Caki2 (cell line): ENCODE measurements at regions not wholly inside any gene's neighbourhood (a gene's known extent, or its start where the extent isn't known, plus 50 kb on each side); places are given as distances from the start of the nearest gene placed in this dataset.
A peak's percentile ranks its signal among the peaks of the same experiment; 100 is the strongest.

Experiments used
- DNase-seq: peaks from one replicate; pipeline ENCODE4 v3.0.0-alpha.2; 2015; ENCODE audit warnings: low read depth
- in situ Hi-C: cut with HindIII; loops from 2 replicates; pipeline ENCODE4 v1.10.0; 2016; ENCODE audit warnings: low sequenced_read_pairs, low pct_unique_long_range_greater_than_20kb, mixed read lengths

GRCh38 chr6:3523966-3524365 lies 67.1 kb upstream of the SLC22A23 start:
- no peak for DNase-seq
- in situ Hi-C loops = no loop called here

GRCh38 chr6:3523271-3523670 lies 66.4 kb upstream of the SLC22A23 start:
- no peak for DNase-seq
- in situ Hi-C loops = no loop called here

- DNase-seq = no peak
- in situ Hi-C loops = no loop called here
Measured at GRCh38 chr6:3522561-3523260, 65.9 kb upstream of the SLC22A23 start.

GRCh38 chr6:3520281-3521230 lies 63.7 kb upstream of the SLC22A23 start:
- no peak for DNase-seq
- in situ Hi-C loops = no loop called here

- DNase-seq = peak; percentile 52
- in situ Hi-C loops = no loop called here
Measured at GRCh38 chr6:3518356-3519190, 61.7 kb upstream of the SLC22A23 start.

- no peak for DNase-seq
- in situ Hi-C loops = no loop called here
Measured at GRCh38 chr6:3517350-3517749, 60.5 kb upstream of the SLC22A23 start.

GRCh38 chr6:3516092-3516491 lies 59.2 kb upstream of the SLC22A23 start:
- in situ Hi-C loops = no loop called here
- peak; percentile 45 for DNase-seq

GRCh38 chr6:3515669-3516068 lies 58.8 kb upstream of the SLC22A23 start:
- DNase-seq = no peak
- in situ Hi-C loops = no loop called here

- DNase-seq = no peak
- in situ Hi-C loops = no loop called here
Measured at GRCh38 chr6:3513416-3513815, 56.6 kb upstream of the SLC22A23 start.

GRCh38 chr6:3512832-3513231 lies 56.0 kb upstream of the SLC22A23 start:
- DNase-seq = no peak
- in situ Hi-C loops = no loop called here

GRCh38 chr6:3510617-3511016 lies 53.8 kb upstream of the SLC22A23 start:
- in situ Hi-C loops = no loop called here

GRCh38 chr6:3510178-3510577 lies 53.3 kb upstream of the SLC22A23 start:
- in situ Hi-C loops = no loop called here
- DNase-seq = no peak

More at GRCh38 chr6:3510617-3511016, 53.8 kb upstream of the SLC22A23 start:
- DNase-seq = no peak

- DNase-seq = no peak
- in situ Hi-C loops = no loop called here
Measured at GRCh38 chr6:3509336-3509735, 52.5 kb upstream of the SLC22A23 start.

- DNase-seq = no peak
- in situ Hi-C loops = no loop called here
Measured at GRCh38 chr6:3506751-3507383, 50.0 kb upstream of the SLC22A23 start.
